ENCODE measurements at regions not wholly inside any gene's neighbourhood (a gene's known extent, or its start where the extent isn't known, plus 50 kb on each side); places are given as distances from the start of the nearest gene placed in this dataset.

DNA sequence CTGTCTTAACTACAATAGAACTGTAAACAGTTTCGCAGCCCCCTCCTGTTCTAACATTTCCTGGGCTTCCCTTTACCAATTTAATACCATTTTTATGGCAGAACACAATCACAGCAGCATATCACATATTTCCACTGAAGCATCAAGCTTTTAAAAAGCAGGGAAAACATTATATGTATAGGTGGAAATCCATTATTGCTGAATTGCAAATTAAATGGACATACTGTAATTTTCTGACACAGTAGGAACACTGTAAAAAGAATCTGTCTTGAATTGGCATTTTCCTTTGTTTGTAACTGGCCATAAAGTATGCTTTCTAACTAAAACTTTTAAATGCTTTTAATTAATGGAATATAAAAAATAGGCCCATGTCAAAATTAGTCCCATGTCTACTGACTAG, 1385.8 kb downstream of the SI start:
- Histone ChIP-seq H3K4me3 (ENCODE audit: control extremely low read depth in 1 of 5, extremely low read depth in 1 of 5, insufficient read depth in 1 of 5, low read depth in 2 of 5, low read length in 4 of 5) (no peak overlapping the region), H3K36me3 (replicated peaks in 1 of 2; ENCODE audit: control extremely low read depth in 1 of 2, control insufficient read depth in 1 of 2, extremely low read depth in 1 of 2, insufficient read depth in 2 of 2, low read length in 1 of 2) (no peaks in the 10 kb centered on the region), H3K9me3 (ENCODE audit: control extremely low read depth in 1 of 3, control insufficient read depth in 2 of 3, insufficient read depth in 1 of 3, low read length in 2 of 3) (peaks cover 0 to 2% (median 0%) of the 10 kb centered on the region in 3 donors), H3K79me2 (ENCODE audit: control insufficient read depth, insufficient read depth, low read length) (no peaks in the 10 kb centered on the region), H3K4me2 (replicated peaks; ENCODE audit: low read depth, low read length, poor library complexity, severe bottlenecking) (no peak overlapping the region), H3K27me3 (replicated peaks in 1 of 4; ENCODE audit: control extremely low read depth in 1 of 4, control insufficient read depth in 3 of 4, insufficient read depth in 4 of 4, low read length in 3 of 4) (no peaks in the 10 kb centered on the region), H2AFZ (ENCODE audit: insufficient read depth, low read depth, low read length, poor library complexity, severe bottlenecking) (no peak overlapping the region), H4K20me1 (ENCODE audit: control insufficient read depth, insufficient read depth, low read length, poor library complexity, severe bottlenecking) (no peaks in the 10 kb centered on the region), H3K9ac (ENCODE audit: low read length) (no peak overlapping the region), H3K27ac (ENCODE audit: low read length in 2 of 2) (no peak overlapping the region), H3K4me1 (ENCODE audit: control insufficient read depth in 2 of 2, insufficient read depth in 2 of 2, low read length in 2 of 2) (no peaks in the 10 kb centered on the region)
- no CpG with 5 or more reads among the region's 1 CpG for WGBS (ENCODE audit: insufficient coverage)
- H3K27ac Mint-ChIP-seq: no peak overlapping the region
- H3K4me3 Mint-ChIP-seq: no peak overlapping the region
- H3K27me3 Mint-ChIP-seq: no peaks in the 10 kb centered on the region
- H3K9me3 Mint-ChIP-seq (ENCODE audit: insufficient read depth): peaks cover 4% of the 10 kb centered on the region
- H3K4me1 Mint-ChIP-seq: no peaks in the 10 kb centered on the region
- no peak for ATAC-seq (ENCODE audit: low read depth)
- CTCF ChIA-PET: no interaction called here
- POLR2A ChIA-PET: no interaction called here
- intact Hi-C loops (cut with micrococcal nuclease): no loop called here
- TF ChIP-seq, protein P1, sequence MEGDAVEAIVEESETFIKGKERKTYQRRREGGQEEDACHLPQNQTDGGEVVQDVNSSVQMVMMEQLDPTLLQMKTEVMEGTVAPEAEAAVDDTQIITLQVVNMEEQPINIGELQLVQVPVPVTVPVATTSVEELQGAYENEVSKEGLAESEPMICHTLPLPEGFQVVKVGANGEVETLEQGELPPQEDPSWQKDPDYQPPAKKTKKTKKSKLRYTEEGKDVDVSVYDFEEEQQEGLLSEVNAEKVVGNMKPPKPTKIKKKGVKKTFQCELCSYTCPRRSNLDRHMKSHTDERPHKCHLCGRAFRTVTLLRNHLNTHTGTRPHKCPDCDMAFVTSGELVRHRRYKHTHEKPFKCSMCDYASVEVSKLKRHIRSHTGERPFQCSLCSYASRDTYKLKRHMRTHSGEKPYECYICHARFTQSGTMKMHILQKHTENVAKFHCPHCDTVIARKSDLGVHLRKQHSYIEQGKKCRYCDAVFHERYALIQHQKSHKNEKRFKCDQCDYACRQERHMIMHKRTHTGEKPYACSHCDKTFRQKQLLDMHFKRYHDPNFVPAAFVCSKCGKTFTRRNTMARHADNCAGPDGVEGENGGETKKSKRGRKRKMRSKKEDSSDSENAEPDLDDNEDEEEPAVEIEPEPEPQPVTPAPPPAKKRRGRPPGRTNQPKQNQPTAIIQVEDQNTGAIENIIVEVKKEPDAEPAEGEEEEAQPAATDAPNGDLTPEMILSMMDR (IDR thresholded peaks at IDR 0.05): no peak
- no peak for DNase-seq

DNA sequence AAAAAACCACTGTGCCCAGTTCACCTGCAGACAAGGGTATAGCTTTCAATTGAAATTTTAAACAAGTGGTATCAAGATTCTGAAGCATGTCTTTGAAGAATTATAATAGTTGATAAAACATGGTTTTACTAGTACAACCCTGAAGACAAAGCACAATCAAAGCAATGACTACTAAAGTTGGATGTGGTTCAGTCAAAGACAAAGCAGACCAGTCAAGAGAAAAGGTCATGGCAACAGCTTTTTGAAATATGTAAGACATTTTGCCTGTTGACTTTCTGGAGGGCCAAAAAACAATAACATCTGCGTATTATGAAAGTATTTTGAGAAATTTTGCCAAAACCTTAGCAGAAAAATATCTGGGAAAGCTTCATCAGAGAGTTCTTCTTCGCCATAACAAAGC, 1393.6 kb downstream of the SI start:
- whole genome bisulfite sequencing (ENCODE audit: insufficient coverage): 100% methylated on average over 1 of the region's 2 CpGs
- ATAC-seq (ENCODE audit: low read depth) (no peak), DNase-seq (no peak)
- intact Hi-C loops (cut with micrococcal nuclease): no loop called here
- no peak overlapping the region for H3K4me3 Mint-ChIP-seq
- no peak overlapping the region for H3K9ac ChIP-seq (ENCODE audit: low read length)
- no peaks in the 10 kb centered on the region for H3K4me1 Mint-ChIP-seq
- no peaks in the 10 kb centered on the region for H3K9me3 Mint-ChIP-seq (ENCODE audit: insufficient read depth)
- H3K27me3 Mint-ChIP-seq: no peaks in the 10 kb centered on the region
- no peak overlapping the region for H3K4me3 ChIP-seq (ENCODE audit: control extremely low read depth in 1 of 5, extremely low read depth in 1 of 5, insufficient read depth in 1 of 5, low read depth in 2 of 5, low read length in 4 of 5)
- H3K79me2 ChIP-seq (ENCODE audit: control insufficient read depth, insufficient read depth, low read length): no peaks in the 10 kb centered on the region
- H3K9me3 ChIP-seq (ENCODE audit: control extremely low read depth in 1 of 3, control insufficient read depth in 2 of 3, insufficient read depth in 1 of 3, low read length in 2 of 3): peaks cover 0 to 2% (median 0%) of the 10 kb centered on the region in 3 donors
- no peaks in the 10 kb centered on the region for H3K4me1 ChIP-seq (ENCODE audit: control insufficient read depth in 2 of 2, insufficient read depth in 2 of 2, low read length in 2 of 2)
- H3K36me3 ChIP-seq (replicated peaks in 1 of 2; ENCODE audit: control extremely low read depth in 1 of 2, control insufficient read depth in 1 of 2, extremely low read depth in 1 of 2, insufficient read depth in 2 of 2, low read length in 1 of 2): no peaks in the 10 kb centered on the region
- ChIA-PET POLR2A (no interaction called here), CTCF (interaction anchor here (1.3 kb wide), 1 partner anchor 22 kb away, joined by 3 read pairs; no protein-coding TSS in a partner anchor)
- TF ChIP-seq, protein P1 (IDR thresholded peaks at IDR 0.05): no peak
- TF ChIP-seq EZH2 (IDR thresholded peaks at IDR 0.05; ENCODE audit: borderline replicate concordance, insufficient read depth, low read depth, low read length, poor library complexity, severe bottlenecking): no peak
- no peak overlapping the region for H3K4me2 ChIP-seq (replicated peaks; ENCODE audit: low read depth, low read length, poor library complexity, severe bottlenecking)
- H3K27ac ChIP-seq (ENCODE audit: low read length in 2 of 2): no peak overlapping the region
- no peak overlapping the region for H3K27ac Mint-ChIP-seq
- no peaks in the 10 kb centered on the region for H4K20me1 ChIP-seq (ENCODE audit: control insufficient read depth, insufficient read depth, low read length, poor library complexity, severe bottlenecking)
- no peaks in the 10 kb centered on the region for H3K27me3 ChIP-seq (replicated peaks in 1 of 4; ENCODE audit: control extremely low read depth in 1 of 4, control insufficient read depth in 3 of 4, insufficient read depth in 4 of 4, low read length in 3 of 4)
- H2AFZ ChIP-seq (ENCODE audit: insufficient read depth, low read depth, low read length, poor library complexity, severe bottlenecking): no peak overlapping the region

Measured in B cell (primary cell).